PFSK-1 (cell line): ENCODE measurements at regions not wholly inside any gene's neighbourhood (a gene's known extent, or its start where the extent isn't known, plus 50 kb on each side); places are given as distances from the start of the nearest gene placed in this dataset.

Experiments
- FOXP2 ChIP-seq: optimal IDR thresholded peaks from 2 replicates; pipeline ENCODE3; 2011; ENCODE audit warnings: borderline replicate concordance, control low read depth, inconsistent platforms; ENCODE audit not compliant: insufficient read depth; ENCODE audit errors: extremely low read length, extremely low read depth
- POLR2AphosphoS5 ChIP-seq: IDR thresholded peaks from 2 replicates; pipeline ENCODE4 v1.6.1; 2012; ENCODE audit warnings: low read depth, mild to moderate bottlenecking, control low read depth, low read length, moderate library complexity
- SIN3A ChIP-seq: IDR thresholded peaks from 2 replicates; pipeline ENCODE4 v1.6.1; 2012; ENCODE audit warnings: mild to moderate bottlenecking, low read length, moderate library complexity, borderline replicate concordance; ENCODE audit not compliant: insufficient read depth
- TAF1 ChIP-seq: IDR thresholded peaks from 2 replicates; pipeline ENCODE4 v1.6.1; 2012; ENCODE audit warnings: low read length, control low read depth, borderline replicate concordance; ENCODE audit not compliant: insufficient read depth
- TF ChIP-seq, protein P1 (sequence below), 2 experiments: IDR thresholded peaks; 2 replicates each; pipeline versions ENCODE4 v1.6.1 to v1.8.0; 2011 to 2012; ENCODE audit warnings: low read depth in 2 of 2, low read length in 2 of 2, control low read depth in 1 of 2, inconsistent platforms in 1 of 2, mild to moderate bottlenecking in 1 of 2, moderate library complexity in 1 of 2; ENCODE audit not compliant: insufficient read depth in 1 of 2

DNA sequence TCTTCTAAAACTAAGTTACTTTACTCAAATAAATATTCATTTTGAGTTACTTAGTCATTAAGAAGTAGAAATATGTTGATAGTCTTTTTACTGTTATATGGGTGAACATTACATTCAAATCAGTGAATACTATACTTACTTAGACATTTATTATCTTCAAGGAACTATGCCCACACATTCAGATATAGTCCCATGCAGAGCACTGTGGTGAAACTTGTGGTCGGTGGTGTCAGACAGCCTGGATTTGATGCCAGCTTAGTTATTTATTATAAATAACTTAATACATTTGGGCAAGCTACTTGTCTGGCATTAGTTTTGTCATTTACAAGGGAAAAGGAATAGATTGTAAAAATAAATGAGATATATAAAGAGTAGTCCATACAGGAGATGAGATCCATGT is 149.5 kb downstream of the RAP2B start:
- TF ChIP-seq TAF1: no peak

DNA sequence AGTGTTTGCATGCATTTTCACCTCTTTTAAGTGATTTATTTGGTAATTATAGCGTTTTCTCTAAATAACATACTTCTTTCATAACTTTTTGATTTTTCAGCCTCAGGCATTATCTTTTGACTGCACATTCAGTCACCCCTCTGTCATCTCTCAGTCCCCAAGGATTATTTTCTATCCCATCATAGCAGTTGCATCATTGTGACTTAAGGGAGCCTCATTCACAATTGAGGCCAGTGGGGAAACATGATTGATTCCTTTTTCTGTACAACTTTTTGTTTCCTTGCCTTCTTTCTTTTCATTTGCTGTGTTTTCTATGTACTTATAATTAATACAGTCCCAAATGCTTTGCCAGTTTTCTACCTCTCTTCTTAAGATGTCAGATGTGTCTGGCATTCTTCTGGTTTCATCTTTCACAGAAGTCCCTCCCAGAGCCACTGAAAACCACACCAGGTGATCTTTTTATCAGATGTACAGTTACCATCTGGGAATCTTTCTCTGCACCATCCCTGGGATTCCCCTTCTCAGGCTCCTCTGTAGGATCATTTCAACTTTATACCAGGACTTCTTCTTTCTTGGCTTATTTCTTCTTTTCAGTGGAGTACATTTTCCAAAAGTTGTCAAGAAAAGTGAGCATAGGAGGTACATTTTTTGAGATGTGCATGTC is 151.4 kb downstream of the RAP2B start:
- TF ChIP-seq FOXP2: no peak
- no peak for TF ChIP-seq SIN3A
- TF ChIP-seq POLR2AphosphoS5: no peak

DNA sequence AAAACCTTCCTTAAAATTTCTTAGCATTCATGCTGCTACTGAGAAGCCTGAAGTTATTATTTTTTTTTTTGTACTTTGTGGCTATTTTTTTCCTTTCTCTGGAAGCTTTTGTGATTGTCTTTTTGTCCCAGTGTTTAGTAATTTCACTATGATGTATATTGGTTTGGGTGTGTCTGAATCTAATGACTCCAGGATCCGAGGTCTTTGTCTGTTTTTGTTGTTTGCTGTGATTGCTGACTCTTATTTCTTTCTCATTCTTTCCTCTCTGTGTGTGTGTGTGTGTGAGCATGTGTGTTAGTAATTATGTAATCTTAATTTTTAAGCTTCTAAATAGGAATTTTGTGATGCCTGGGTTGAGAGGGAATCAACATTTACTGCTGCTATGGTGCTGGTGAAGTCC is 152.0 kb downstream of the RAP2B start:
- TF ChIP-seq, protein P1, sequence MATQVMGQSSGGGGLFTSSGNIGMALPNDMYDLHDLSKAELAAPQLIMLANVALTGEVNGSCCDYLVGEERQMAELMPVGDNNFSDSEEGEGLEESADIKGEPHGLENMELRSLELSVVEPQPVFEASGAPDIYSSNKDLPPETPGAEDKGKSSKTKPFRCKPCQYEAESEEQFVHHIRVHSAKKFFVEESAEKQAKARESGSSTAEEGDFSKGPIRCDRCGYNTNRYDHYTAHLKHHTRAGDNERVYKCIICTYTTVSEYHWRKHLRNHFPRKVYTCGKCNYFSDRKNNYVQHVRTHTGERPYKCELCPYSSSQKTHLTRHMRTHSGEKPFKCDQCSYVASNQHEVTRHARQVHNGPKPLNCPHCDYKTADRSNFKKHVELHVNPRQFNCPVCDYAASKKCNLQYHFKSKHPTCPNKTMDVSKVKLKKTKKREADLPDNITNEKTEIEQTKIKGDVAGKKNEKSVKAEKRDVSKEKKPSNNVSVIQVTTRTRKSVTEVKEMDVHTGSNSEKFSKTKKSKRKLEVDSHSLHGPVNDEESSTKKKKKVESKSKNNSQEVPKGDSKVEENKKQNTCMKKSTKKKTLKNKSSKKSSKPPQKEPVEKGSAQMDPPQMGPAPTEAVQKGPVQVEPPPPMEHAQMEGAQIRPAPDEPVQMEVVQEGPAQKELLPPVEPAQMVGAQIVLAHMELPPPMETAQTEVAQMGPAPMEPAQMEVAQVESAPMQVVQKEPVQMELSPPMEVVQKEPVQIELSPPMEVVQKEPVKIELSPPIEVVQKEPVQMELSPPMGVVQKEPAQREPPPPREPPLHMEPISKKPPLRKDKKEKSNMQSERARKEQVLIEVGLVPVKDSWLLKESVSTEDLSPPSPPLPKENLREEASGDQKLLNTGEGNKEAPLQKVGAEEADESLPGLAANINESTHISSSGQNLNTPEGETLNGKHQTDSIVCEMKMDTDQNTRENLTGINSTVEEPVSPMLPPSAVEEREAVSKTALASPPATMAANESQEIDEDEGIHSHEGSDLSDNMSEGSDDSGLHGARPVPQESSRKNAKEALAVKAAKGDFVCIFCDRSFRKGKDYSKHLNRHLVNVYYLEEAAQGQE (IDR thresholded peaks at IDR 0.05; ENCODE audit: insufficient read depth in 1 of 2, low read depth in 2 of 2, low read length in 2 of 2): no peak
- no peak for TF ChIP-seq FOXP2
- TF ChIP-seq SIN3A: no peak
- TF ChIP-seq TAF1: no peak
- TF ChIP-seq POLR2AphosphoS5: no peak

DNA sequence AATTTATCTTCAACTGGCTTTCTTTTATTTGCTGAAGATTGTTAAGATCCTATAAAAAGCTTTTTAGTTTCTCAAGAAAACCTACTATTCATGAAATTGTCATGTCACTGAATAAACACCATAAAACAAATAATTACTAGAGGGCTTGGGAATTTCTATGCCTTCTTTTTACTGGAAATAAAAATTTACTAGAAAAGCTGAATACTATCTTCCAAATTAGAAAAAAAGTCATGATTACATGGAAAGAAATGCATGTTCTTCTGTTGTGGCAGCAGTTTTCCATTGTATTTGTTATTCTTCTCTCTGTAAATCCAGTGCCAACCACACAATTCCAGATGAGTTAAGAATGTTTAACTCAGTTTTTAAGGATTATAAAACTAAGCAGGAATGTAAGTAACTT is 153.8 kb downstream of the RAP2B start:
- no peak for TF ChIP-seq TAF1
- TF ChIP-seq FOXP2: no peak
- TF ChIP-seq POLR2AphosphoS5: no peak
- TF ChIP-seq SIN3A: no peak
- TF ChIP-seq, protein P1 (IDR thresholded peaks at IDR 0.05; ENCODE audit: insufficient read depth in 1 of 2, low read depth in 2 of 2, low read length in 2 of 2): no peak

DNA sequence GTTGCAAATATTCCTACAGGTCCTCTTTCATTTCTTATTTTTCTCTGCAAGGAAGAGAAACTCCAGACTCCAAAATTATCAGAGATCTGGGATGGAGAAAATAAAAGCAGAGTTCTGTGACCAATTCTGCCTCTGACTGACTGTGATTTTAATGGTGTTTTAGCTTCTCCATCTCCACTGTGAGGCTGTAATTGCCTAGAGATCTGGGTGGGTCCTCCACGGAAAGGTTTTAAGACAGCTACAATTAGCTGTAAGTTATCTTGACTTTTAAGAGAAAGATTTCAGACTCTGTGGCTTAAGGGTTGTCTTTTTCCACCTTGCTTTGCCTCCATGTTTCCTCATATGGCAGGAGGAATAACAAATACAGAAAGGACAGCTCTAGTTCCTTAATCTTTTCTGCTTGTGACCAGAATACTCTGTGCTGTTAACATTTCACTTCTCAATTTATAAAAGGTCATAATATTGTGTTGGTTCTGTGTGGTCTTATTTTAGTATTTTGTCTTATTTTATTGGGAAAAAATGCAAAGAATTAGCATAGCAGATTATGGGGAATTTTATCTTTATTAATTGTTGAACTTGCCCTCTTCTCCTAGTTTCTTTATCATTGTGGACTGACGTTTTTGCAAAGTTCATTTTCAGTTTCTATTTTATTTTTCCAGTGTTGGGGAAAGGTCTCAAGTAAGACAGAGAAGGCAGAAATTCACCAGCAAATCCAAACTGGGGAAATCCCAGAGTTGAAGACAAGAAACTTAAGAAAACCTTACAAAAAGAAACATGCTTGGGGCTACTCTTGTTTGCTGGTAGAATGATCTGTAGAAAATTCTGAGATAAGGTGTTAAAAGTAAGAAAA is 157.9 kb downstream of the RAP2B start:
- TF ChIP-seq, protein P1 (IDR thresholded peaks at IDR 0.05; ENCODE audit: insufficient read depth in 1 of 2, low read depth in 2 of 2, low read length in 2 of 2): no peak
- TF ChIP-seq POLR2AphosphoS5: no peak
- TF ChIP-seq TAF1: no peak
- TF ChIP-seq SIN3A: no peak
- no peak for TF ChIP-seq FOXP2

DNA sequence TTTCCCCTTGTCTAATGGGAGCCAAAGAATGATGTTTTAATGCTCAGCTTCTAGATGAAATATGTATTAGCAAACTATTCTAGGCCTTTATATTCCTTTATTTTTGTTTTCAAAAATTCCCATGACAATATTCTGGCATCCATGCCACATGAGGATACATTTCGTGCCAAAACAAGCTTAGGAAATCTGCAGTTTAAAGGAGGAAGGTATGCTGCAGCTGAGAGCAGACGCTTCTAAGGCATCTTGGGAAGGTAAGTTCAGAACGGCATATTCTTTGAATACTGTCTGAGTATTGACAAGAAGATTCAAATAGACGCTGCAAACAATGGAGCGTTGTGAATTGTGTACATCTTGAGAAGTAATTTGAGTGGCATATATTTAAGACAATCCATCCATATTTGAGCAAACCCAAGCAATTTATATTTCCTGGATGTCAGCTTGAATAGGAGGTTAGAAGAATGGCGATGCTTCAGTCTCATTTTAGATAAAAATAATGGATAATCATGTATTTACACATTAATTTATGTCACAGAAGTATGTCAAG is 158.6 kb downstream of the RAP2B start:
- TF ChIP-seq TAF1 (no peak), POLR2AphosphoS5 (no peak), SIN3A (no peak), FOXP2 (no peak)
- TF ChIP-seq, protein P1 (IDR thresholded peaks at IDR 0.05; ENCODE audit: insufficient read depth in 1 of 2, low read depth in 2 of 2, low read length in 2 of 2): no peak
